Skeletal muscle satellite cell (primary cell): ENCODE measurements at regions not wholly inside any gene's neighbourhood (a gene's known extent, or its start where the extent isn't known, plus 50 kb on each side); places are given as distances from the start of the nearest gene placed in this dataset.

Source experiments
- H3K27me3 ChIP-seq: 2 replicates; pipeline ENCODE4 v1.7.0; 2013; ENCODE audit warnings: low read length; ENCODE audit not compliant: control insufficient read depth, insufficient read depth
- H3K36me3 ChIP-seq: 2 replicates; pipeline ENCODE4 v1.7.0; 2013; ENCODE audit warnings: mild to moderate bottlenecking, control low read depth, low read length; ENCODE audit not compliant: insufficient read depth
- H3K4me1 ChIP-seq: 2 replicates; pipeline ENCODE4 v1.7.0; 2013; ENCODE audit warnings: low read length; ENCODE audit not compliant: control insufficient read depth, insufficient read depth
- H3K4me2 ChIP-seq: 2 replicates; pipeline ENCODE4 v1.7.0; 2013; ENCODE audit warnings: mild to moderate bottlenecking, low read length
- H3K4me3 ChIP-seq: 2 replicates; pipeline ENCODE4 v1.7.0; 2013; ENCODE audit warnings: low read length
- H3K9ac ChIP-seq: 2 replicates; pipeline ENCODE4 v1.7.0; 2013; ENCODE audit warnings: mild to moderate bottlenecking, low read depth, low read length, moderate library complexity
- H3K9me3 ChIP-seq: replicated peaks from 2 replicates; pipeline ENCODE4 v1.7.0; 2013; ENCODE audit warnings: mild to moderate bottlenecking, control low read depth, low read length

- H3K9me3 ChIP-seq = no peaks in the 10 kb centered on the region
- peaks cover 25% of the 10 kb centered on the region for H3K4me1 ChIP-seq
- H3K4me2 ChIP-seq = peak overlapping the region; percentile 11
- no peaks in the 10 kb centered on the region for H3K36me3 ChIP-seq
- H3K9ac ChIP-seq = no peak overlapping the region
- H3K4me3 ChIP-seq = no peak overlapping the region
- no peaks in the 10 kb centered on the region for H3K27me3 ChIP-seq
These were observed 565.5 kb upstream of the IGFBP3 start for GRCh38 chr7:46486256-46487206.

- Histone ChIP-seq H3K9ac (no peak overlapping the region), H3K4me3 (no peak overlapping the region), H3K9me3 (no peaks in the 10 kb centered on the region), H3K27me3 (no peaks in the 10 kb centered on the region), H3K36me3 (no peaks in the 10 kb centered on the region), H3K4me1 (peaks cover 25% of the 10 kb centered on the region), H3K4me2 (no peak overlapping the region)
These were observed 564.5 kb upstream of the IGFBP3 start for GRCh38 chr7:46485481-46486065.

GRCh38 chr7:46484906-46485305 lies 563.8 kb upstream of the IGFBP3 start:
- H3K27me3 ChIP-seq = no peaks in the 10 kb centered on the region
- H3K4me2 ChIP-seq = no peak overlapping the region
- H3K36me3 ChIP-seq = no peaks in the 10 kb centered on the region
- no peaks in the 10 kb centered on the region for H3K9me3 ChIP-seq
- no peak overlapping the region for H3K9ac ChIP-seq
- H3K4me3 ChIP-seq = no peak overlapping the region
- peaks cover 25% of the 10 kb centered on the region for H3K4me1 ChIP-seq

- Histone ChIP-seq H3K36me3 (no peaks in the 10 kb centered on the region), H3K27me3 (no peaks in the 10 kb centered on the region), H3K9me3 (no peaks in the 10 kb centered on the region), H3K9ac (no peak overlapping the region), H3K4me1 (peaks cover 7% of the 10 kb centered on the region), H3K4me2 (no peak overlapping the region), H3K4me3 (no peak overlapping the region)
These were observed 559.5 kb upstream of the IGFBP3 start for GRCh38 chr7:46480619-46481018.

- Histone ChIP-seq H3K4me1 (no peaks in the 10 kb centered on the region), H3K36me3 (no peaks in the 10 kb centered on the region), H3K4me2 (no peak overlapping the region), H3K4me3 (no peak overlapping the region), H3K9ac (no peak overlapping the region), H3K9me3 (no peaks in the 10 kb centered on the region), H3K27me3 (no peaks in the 10 kb centered on the region)
These were observed 558.6 kb upstream of the IGFBP3 start for GRCh38 chr7:46479680-46480079.

- Histone ChIP-seq H3K27me3 (no peaks in the 10 kb centered on the region), H3K4me3 (no peak overlapping the region), H3K9ac (no peak overlapping the region), H3K36me3 (no peaks in the 10 kb centered on the region), H3K4me2 (no peak overlapping the region), H3K4me1 (no peaks in the 10 kb centered on the region), H3K9me3 (no peaks in the 10 kb centered on the region)
These were observed 557.0 kb upstream of the IGFBP3 start for GRCh38 chr7:46478046-46478445.

GRCh38 chr7:46468753-46469356 lies 547.8 kb upstream of the IGFBP3 start:
- Histone ChIP-seq H3K27me3 (no peaks in the 10 kb centered on the region), H3K4me3 (no peak overlapping the region), H3K4me2 (no peak overlapping the region), H3K9ac (no peak overlapping the region), H3K4me1 (no peaks in the 10 kb centered on the region), H3K36me3 (no peaks in the 10 kb centered on the region), H3K9me3 (peaks cover 26% of the 10 kb centered on the region)

GRCh38 chr7:46463170-46463569 lies 542.1 kb upstream of the IGFBP3 start:
- H3K9me3 ChIP-seq = peaks cover 8% of the 10 kb centered on the region
- H3K4me1 ChIP-seq = no peaks in the 10 kb centered on the region
- no peak overlapping the region for H3K9ac ChIP-seq
- no peak overlapping the region for H3K4me2 ChIP-seq
- H3K36me3 ChIP-seq = no peaks in the 10 kb centered on the region
- no peaks in the 10 kb centered on the region for H3K27me3 ChIP-seq
- no peak overlapping the region for H3K4me3 ChIP-seq

GRCh38 chr7:46461334-46461777 lies 540.3 kb upstream of the IGFBP3 start:
- Histone ChIP-seq H3K4me2 (no peak overlapping the region), H3K9me3 (no peaks in the 10 kb centered on the region), H3K4me1 (peaks cover 7% of the 10 kb centered on the region), H3K9ac (no peak overlapping the region), H3K36me3 (no peaks in the 10 kb centered on the region), H3K4me3 (no peak overlapping the region), H3K27me3 (no peaks in the 10 kb centered on the region)

GRCh38 chr7:46459942-46460341 lies 538.9 kb upstream of the IGFBP3 start:
- Histone ChIP-seq H3K9ac (no peak overlapping the region), H3K9me3 (no peaks in the 10 kb centered on the region), H3K27me3 (no peaks in the 10 kb centered on the region), H3K4me1 (peaks cover 14% of the 10 kb centered on the region), H3K36me3 (no peaks in the 10 kb centered on the region), H3K4me2 (no peak overlapping the region), H3K4me3 (no peak overlapping the region)

GRCh38 chr7:46454816-46455215 lies 533.7 kb upstream of the IGFBP3 start:
- H3K4me2 ChIP-seq = no peak overlapping the region
- H3K9ac ChIP-seq = no peak overlapping the region
- H3K27me3 ChIP-seq = no peaks in the 10 kb centered on the region
- peaks cover 24% of the 10 kb centered on the region for H3K4me1 ChIP-seq
- H3K9me3 ChIP-seq = no peaks in the 10 kb centered on the region
- no peak overlapping the region for H3K4me3 ChIP-seq
- no peaks in the 10 kb centered on the region for H3K36me3 ChIP-seq
